CD14-positive monocyte (primary cell): ENCODE measurements at regions not wholly inside any gene's neighbourhood (a gene's known extent, or its start where the extent isn't known, plus 50 kb on each side); places are given as distances from the start of the nearest gene placed in this dataset.
A peak's percentile ranks its signal among the peaks of the same experiment; 100 is the strongest.

Experiments used
- DNase-seq, 3 donors: peaks; one replicate each; pipeline ENCODE4 v3.0.0-alpha.2; 2011 to 2022
- H2AFZ ChIP-seq: 2 replicates; pipeline ENCODE4 v1.6.0; 2012; ENCODE audit warnings: mild to moderate bottlenecking, low read depth, low read length, inconsistent platforms; ENCODE audit not compliant: insufficient read depth, poor library complexity, severe bottlenecking
- H3K27ac ChIP-seq, 2 donors: 1 replicate in 1 of 2; 2 replicates in 1 of 2; pipeline ENCODE4 v1.5.1; 2012 to 2013; ENCODE audit warnings: low read length in 2 of 2, control low read depth in 1 of 2, inconsistent platforms in 1 of 2, low read depth in 1 of 2, mild to moderate bottlenecking in 1 of 2
- H3K27me3 ChIP-seq, 2 donors: one replicate each; pipeline versions ENCODE4 v1.6.0 to v1.6.1; 2011 to 2013; ENCODE audit warnings: low read length in 2 of 2; ENCODE audit not compliant: control insufficient read depth in 2 of 2, insufficient read depth in 2 of 2
- H3K36me3 ChIP-seq, 2 donors: replicated peaks in 1 of 2; 1 replicate in 1 of 2; 2 replicates in 1 of 2; pipeline versions ENCODE4 v1.5.1 to v1.6.1; 2012 to 2013; ENCODE audit warnings: low read length in 2 of 2, control low read depth in 1 of 2, inconsistent platforms in 1 of 2, mild to moderate bottlenecking in 1 of 2; ENCODE audit not compliant: insufficient read depth in 2 of 2, control insufficient read depth in 1 of 2
- H3K4me1 ChIP-seq, 2 donors: 1 replicate in 1 of 2; 2 replicates in 1 of 2; pipeline versions ENCODE4 v1.5.1 to v1.6.1; 2012 to 2013; ENCODE audit warnings: low read length in 2 of 2, control low read depth in 1 of 2, inconsistent platforms in 1 of 2, mild to moderate bottlenecking in 1 of 2, moderate library complexity in 1 of 2; ENCODE audit not compliant: insufficient read depth in 2 of 2, control insufficient read depth in 1 of 2
- H3K4me2 ChIP-seq: replicated peaks from 2 replicates; pipeline ENCODE3; 2012; ENCODE audit warnings: low read length, moderate library complexity, mild to moderate bottlenecking; ENCODE audit not compliant: poor library complexity, severe bottlenecking; ENCODE audit errors: extremely low read depth
- H3K4me3 ChIP-seq, 3 experiments: fragments of 200-600 bp in 1 of 3; sonication (generic) in 1 of 3; replicated peaks in 1 of 3; 1 replicate in 2 of 3; 2 replicates in 1 of 3; pipeline ENCODE4 v1.5.1; 2011 to 2013; ENCODE audit warnings: low read length in 3 of 3, mild to moderate bottlenecking in 3 of 3, control low read depth in 2 of 3, low read depth in 2 of 3, inconsistent platforms in 1 of 3, moderate library complexity in 1 of 3
- H3K79me2 ChIP-seq: 2 replicates; pipeline ENCODE4 v1.6.0; 2012; ENCODE audit warnings: mild to moderate bottlenecking, control low read depth, inconsistent platforms, low read length, moderate library complexity; ENCODE audit not compliant: insufficient read depth
- H3K9ac ChIP-seq: 2 replicates; pipeline ENCODE4 v1.6.0; 2017; ENCODE audit warnings: low read length, mild to moderate bottlenecking; ENCODE audit not compliant: insufficient read depth, poor library complexity, severe bottlenecking
- H3K9me3 ChIP-seq, 2 donors: replicated peaks in 1 of 2; 1 replicate in 1 of 2; 2 replicates in 1 of 2; pipeline versions ENCODE4 v1.5.1 to v1.6.1; 2012 to 2013; ENCODE audit warnings: low read length in 2 of 2, control low read depth in 1 of 2; ENCODE audit not compliant: control insufficient read depth in 1 of 2, insufficient read depth in 1 of 2
- H4K20me1 ChIP-seq: 2 replicates; pipeline ENCODE4 v1.6.0; 2012; ENCODE audit warnings: mild to moderate bottlenecking, low read length, control low read depth, moderate library complexity; ENCODE audit not compliant: insufficient read depth
- H3K27ac Mint-ChIP-seq, 7 donors: one replicate each; pipeline ENCODE4 v1.8.0; 2020; ENCODE audit warnings: mild to moderate bottlenecking in 7 of 7, mixed read lengths in 7 of 7, moderate library complexity in 6 of 7, inconsistent platforms in 2 of 7
- H3K27me3 Mint-ChIP-seq, 3 donors: one replicate each; pipeline ENCODE4 v1.8.0; 2021 to 2022; ENCODE audit warnings: low read depth in 3 of 3, mild to moderate bottlenecking in 3 of 3, mixed read lengths in 3 of 3, moderate library complexity in 3 of 3, inconsistent platforms in 1 of 3
- H3K36me3 Mint-ChIP-seq, 2 donors: one replicate each; pipeline ENCODE4 v1.8.0; 2020; ENCODE audit warnings: mixed read lengths in 2 of 2, inconsistent platforms in 1 of 2, mild to moderate bottlenecking in 1 of 2
- H3K4me1 Mint-ChIP-seq: one replicate; pipeline ENCODE4 v1.8.0; 2020; ENCODE audit warnings: mild to moderate bottlenecking, mixed read lengths
- H3K4me3 Mint-ChIP-seq, 2 donors: one replicate each; pipeline ENCODE4 v1.8.0; 2020; ENCODE audit warnings: mild to moderate bottlenecking in 2 of 2, mixed read lengths in 2 of 2, moderate library complexity in 1 of 2
- H3K9me3 Mint-ChIP-seq, 7 donors: one replicate each; pipeline ENCODE4 v1.8.0; 2020 to 2022; ENCODE audit warnings: mixed read lengths in 7 of 7, mild to moderate bottlenecking in 6 of 7, moderate library complexity in 6 of 7, inconsistent platforms in 2 of 7
- WGBS: methylation state at CpG from one replicate; pipeline ENCODE4 v1.1.5; 2013; ENCODE audit warnings: missing lambda C conversion rate; ENCODE audit not compliant: insufficient coverage; 5-methylcytosine and 5-hydroxymethylcytosine counted together
- intact Hi-C, 2 donors: fragments of 100-400 bp; cut with micrococcal nuclease; formaldehyde crosslinking; loops; one replicate each; pipeline versions ENCODE4 v1.15.0 to v1.15.1; 2023
- TF ChIP-seq, protein P1 (sequence below): fragments of 200-600 bp; IDR thresholded peaks from one replicate; pipeline ENCODE4 v1.8.0; 2022; ENCODE audit warnings: antibody characterized with exemption, mild to moderate bottlenecking

DNA sequence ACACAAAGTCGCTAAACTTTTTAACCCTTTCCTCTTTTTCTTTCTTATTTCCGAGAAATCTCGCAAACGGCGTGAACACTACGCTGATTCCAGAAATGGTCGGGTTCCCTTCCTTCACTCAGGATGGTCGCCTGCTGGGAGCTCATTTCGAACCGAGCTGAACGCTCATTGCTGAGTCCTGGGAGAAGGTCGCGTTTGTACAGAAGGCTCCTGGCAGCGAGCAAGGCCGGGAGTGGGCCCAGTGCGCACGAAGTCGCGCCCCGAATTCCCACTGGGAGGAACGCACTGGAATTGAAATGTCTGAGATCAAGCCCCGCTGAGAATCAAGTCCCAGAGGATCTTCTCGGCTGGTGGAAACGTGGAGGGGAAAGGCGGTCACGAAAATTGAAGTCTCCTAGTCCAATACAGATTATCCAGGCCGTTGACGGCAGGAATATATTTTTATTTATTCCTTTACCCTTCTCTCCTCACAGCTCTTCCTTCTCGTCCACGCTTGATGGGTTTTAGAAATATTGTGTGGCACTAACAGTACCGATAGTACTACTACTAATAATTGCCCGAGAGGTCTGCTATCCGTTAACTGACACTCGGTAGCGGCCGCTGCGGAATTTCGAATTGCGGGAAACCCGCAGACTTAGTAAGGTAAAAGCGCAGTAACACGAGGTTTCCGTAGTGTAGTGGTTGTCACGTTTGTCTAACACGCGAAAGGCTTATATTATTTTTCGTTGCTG, 207.2 kb upstream of the ZNF184 start:
- Histone ChIP-seq H3K9me3 (peaks cover 8 to 37% of the 10 kb centered on the region in 2 donors), H2AFZ (no peak overlapping the region), H3K9ac (no peak overlapping the region), H3K79me2 (no peaks in the 10 kb centered on the region), H3K4me1 (peaks cover 4 to 14% of the 10 kb centered on the region in 2 donors), H4K20me1 (no peaks in the 10 kb centered on the region), H3K27me3 (peaks cover 67 to 95% of the 10 kb centered on the region in 2 donors), H3K4me2 (peak overlapping the region; percentile 7), H3K36me3 (no peaks in the 10 kb centered on the region), H3K27ac (no peak overlapping the region), H3K4me3 (peak overlapping the region in 1 of 3 experiments; percentile 54)
- Mint-ChIP-seq H3K27me3 (peaks cover 77 to 95% (median 91%) of the 10 kb centered on the region in 3 donors), H3K9me3 (peaks cover 0 to 43% (median 33%) of the 10 kb centered on the region in 7 donors), H3K36me3 (peaks cover 8% of the 10 kb centered on the region in 2 donors), H3K4me1 (peaks cover 23% of the 10 kb centered on the region), H3K27ac (no peak overlapping the region), H3K4me3 (peak overlapping the region; percentile 8 to 90)
- no peak for DNase-seq
- TF ChIP-seq, protein P1, sequence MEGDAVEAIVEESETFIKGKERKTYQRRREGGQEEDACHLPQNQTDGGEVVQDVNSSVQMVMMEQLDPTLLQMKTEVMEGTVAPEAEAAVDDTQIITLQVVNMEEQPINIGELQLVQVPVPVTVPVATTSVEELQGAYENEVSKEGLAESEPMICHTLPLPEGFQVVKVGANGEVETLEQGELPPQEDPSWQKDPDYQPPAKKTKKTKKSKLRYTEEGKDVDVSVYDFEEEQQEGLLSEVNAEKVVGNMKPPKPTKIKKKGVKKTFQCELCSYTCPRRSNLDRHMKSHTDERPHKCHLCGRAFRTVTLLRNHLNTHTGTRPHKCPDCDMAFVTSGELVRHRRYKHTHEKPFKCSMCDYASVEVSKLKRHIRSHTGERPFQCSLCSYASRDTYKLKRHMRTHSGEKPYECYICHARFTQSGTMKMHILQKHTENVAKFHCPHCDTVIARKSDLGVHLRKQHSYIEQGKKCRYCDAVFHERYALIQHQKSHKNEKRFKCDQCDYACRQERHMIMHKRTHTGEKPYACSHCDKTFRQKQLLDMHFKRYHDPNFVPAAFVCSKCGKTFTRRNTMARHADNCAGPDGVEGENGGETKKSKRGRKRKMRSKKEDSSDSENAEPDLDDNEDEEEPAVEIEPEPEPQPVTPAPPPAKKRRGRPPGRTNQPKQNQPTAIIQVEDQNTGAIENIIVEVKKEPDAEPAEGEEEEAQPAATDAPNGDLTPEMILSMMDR, result no peak
- intact Hi-C loops, result loop anchor here (10.0 kb wide), 3 partner anchors 215 to 515 kb away; a partner anchor contains a TSS
- 8% methylated on average over 31 of the region's 47 CpGs for WGBS

DNA sequence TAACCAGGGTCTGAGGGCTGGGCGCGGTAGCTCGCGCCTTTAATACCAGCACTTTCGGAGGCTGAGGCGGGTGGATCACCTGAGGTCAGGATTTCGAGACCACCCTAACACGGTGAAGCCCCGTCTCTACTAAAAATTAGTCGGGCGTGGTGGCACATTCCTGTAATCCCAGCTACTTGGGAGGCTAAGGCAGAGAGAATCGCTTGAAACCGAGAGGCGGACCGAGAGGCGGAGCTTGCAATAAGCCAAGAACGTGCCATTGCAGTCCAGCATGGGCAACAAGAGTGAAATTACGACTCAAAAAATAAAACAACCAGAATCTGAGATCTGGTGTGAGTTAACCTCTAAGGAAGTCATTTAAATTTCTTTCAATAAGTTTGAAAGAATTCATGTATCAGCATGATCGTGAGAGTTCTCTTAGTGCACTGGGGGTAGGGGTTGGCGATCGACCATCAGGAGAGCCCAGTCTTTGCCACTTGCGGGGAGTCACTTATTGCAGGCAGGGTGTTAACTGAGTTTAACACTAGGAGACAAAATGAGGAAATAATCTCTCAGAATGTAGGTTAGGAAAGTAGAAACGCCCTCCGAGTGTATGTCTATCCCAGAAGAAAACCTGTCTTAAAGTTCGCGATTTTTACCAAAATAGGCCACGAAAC, 206.5 kb upstream of the ZNF184 start:
- H3K79me2 ChIP-seq, result no peaks in the 10 kb centered on the region
- TF ChIP-seq, protein P1, result no peak
- peaks cover 8% of the 10 kb centered on the region in 2 donors for H3K36me3 Mint-ChIP-seq
- H3K36me3 ChIP-seq, result no peaks in the 10 kb centered on the region
- no peak overlapping the region for H3K9ac ChIP-seq
- H3K4me3 ChIP-seq, result peak overlapping the region in 1 of 3 experiments; percentile 54
- no peak overlapping the region for H3K27ac ChIP-seq
- peaks cover 0 to 38% (median 33%) of the 10 kb centered on the region in 7 donors for H3K9me3 Mint-ChIP-seq
- peaks cover 73 to 93% (median 88%) of the 10 kb centered on the region in 3 donors for H3K27me3 Mint-ChIP-seq
- no peaks in the 10 kb centered on the region for H4K20me1 ChIP-seq
- peak overlapping the region; percentile 7 for H3K4me2 ChIP-seq
- intact Hi-C loops, result loop anchor here in 1 of 2 donors (10.0 kb wide), 1 partner anchor 385 kb away; no protein-coding TSS in a partner anchor
- H3K4me1 Mint-ChIP-seq, result peaks cover 22% of the 10 kb centered on the region
- H3K4me3 Mint-ChIP-seq, result peak overlapping the region; percentile 8 to 90
- peaks cover 69 to 96% of the 10 kb centered on the region in 2 donors for H3K27me3 ChIP-seq
- H2AFZ ChIP-seq, result no peak overlapping the region
- H3K27ac Mint-ChIP-seq, result peak overlapping the region in 1 of 7 donors; percentile 11
- peaks cover 4 to 14% of the 10 kb centered on the region in 2 donors for H3K4me1 ChIP-seq
- H3K9me3 ChIP-seq, result peaks cover 8 to 36% of the 10 kb centered on the region in 2 donors
- DNase-seq, result no peak
- WGBS, result 9% methylated on average over 25 of the region's 27 CpGs
